ENCODE measurements at regions not wholly inside any gene's neighbourhood (a gene's known extent, or its start where the extent isn't known, plus 50 kb on each side); places are given as distances from the start of the nearest gene placed in this dataset.

DNA sequence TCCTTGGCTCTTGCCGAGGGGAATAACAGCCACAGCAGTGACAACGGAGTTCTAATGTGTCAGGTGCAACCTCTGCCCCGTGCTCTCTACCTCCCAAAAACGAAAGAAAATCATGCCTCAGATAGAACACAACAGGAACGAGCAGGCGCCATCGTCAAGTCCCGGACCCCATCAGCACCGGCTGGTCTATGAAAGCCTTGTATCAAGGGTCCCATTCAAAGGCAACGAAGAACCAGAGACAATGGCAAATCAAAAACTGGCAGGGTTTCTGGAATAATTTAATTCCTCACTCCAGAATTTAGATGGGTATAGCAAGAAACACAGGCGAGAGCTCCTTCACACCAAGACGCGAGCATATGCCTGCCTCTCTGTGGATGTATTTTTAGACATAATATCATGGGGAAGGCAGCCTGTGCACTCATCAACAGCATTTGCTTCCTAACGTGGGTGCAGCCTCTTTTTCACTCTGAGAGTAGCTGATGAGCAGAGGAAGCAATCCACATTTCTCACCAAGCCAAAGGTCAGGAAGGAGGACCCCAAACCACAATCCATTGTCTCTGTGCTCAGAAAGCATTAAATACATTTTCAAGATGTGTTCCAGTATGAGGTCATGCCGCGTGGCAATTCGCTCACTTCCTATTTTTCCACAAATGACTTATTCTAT lies 193.4 kb upstream of the BLID start:
- H3F3A ChIP-seq (ENCODE audit: insufficient read depth, low read length) = no peaks in the 10 kb centered on the region
- TF ChIP-seq EZH2 (optimal IDR thresholded peaks at IDR 0.05; ENCODE audit: low read depth, low read length) (no peak), CTCF (IDR thresholded peaks at IDR 0.05; ENCODE audit: low read length) (no peak), EZH2phosphoT487 (IDR thresholded peaks at IDR 0.05; ENCODE audit: low read length) (no peak)
- H3K9ac ChIP-seq (ENCODE audit: low read length) = no peak overlapping the region
- H3K27ac ChIP-seq (ENCODE audit: low read length) = no peak overlapping the region
- no peak for DNase-seq
- H3K4me1 ChIP-seq (ENCODE audit: low read length) = no peaks in the 10 kb centered on the region
- no peaks in the 10 kb centered on the region for H4K20me1 ChIP-seq (ENCODE audit: insufficient read depth, low read length)
- no peaks in the 10 kb centered on the region for H3K9me2 ChIP-seq (replicated peaks; ENCODE audit: insufficient read depth, low read length)
- H2AFZ ChIP-seq (ENCODE audit: low read length) = no peak overlapping the region
- no peaks in the 10 kb centered on the region for H3K36me3 ChIP-seq (replicated peaks; ENCODE audit: insufficient read depth, low read length)
- H3K79me2 ChIP-seq (ENCODE audit: low read length) = no peaks in the 10 kb centered on the region
- no peak overlapping the region for H3K4me2 ChIP-seq (ENCODE audit: low read depth, low read length)
- no peak overlapping the region for H3K4me3 ChIP-seq (ENCODE audit: low read length)
- no peaks in the 10 kb centered on the region for H3K9me3 ChIP-seq (replicated peaks; ENCODE audit: insufficient read depth, low read length)
- no peaks in the 10 kb centered on the region for H3K27me3 ChIP-seq (replicated peaks; ENCODE audit: insufficient read depth, low read length)

DNA sequence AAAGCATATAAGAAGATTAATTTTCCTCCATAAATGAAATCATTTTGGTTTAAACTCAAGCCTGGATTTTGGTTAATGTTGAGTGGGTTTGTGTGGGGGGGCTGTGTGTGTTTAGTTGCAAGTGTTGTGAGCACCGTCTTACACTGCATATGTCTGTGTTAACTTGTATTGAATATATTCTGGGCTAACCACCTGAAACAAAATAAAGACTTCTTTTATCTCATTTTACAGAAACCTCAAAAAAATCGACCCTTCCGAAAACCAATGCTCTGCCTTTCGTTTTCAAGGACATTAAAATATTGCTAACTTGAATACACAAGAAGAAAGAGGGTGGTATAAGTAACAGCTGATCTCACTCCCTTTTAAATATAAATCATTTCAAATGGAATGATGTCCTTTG lies 192.2 kb upstream of the BLID start:
- Histone ChIP-seq H3F3A (ENCODE audit: insufficient read depth, low read length) (no peaks in the 10 kb centered on the region), H3K4me3 (ENCODE audit: low read length) (no peak overlapping the region), H3K4me1 (ENCODE audit: low read length) (no peaks in the 10 kb centered on the region), H4K20me1 (ENCODE audit: insufficient read depth, low read length) (no peaks in the 10 kb centered on the region), H3K79me2 (ENCODE audit: low read length) (no peaks in the 10 kb centered on the region), H2AFZ (ENCODE audit: low read length) (no peak overlapping the region), H3K9me2 (replicated peaks; ENCODE audit: insufficient read depth, low read length) (no peaks in the 10 kb centered on the region), H3K9ac (ENCODE audit: low read length) (no peak overlapping the region), H3K27ac (ENCODE audit: low read length) (no peak overlapping the region), H3K4me2 (ENCODE audit: low read depth, low read length) (no peak overlapping the region), H3K9me3 (replicated peaks; ENCODE audit: insufficient read depth, low read length) (no peaks in the 10 kb centered on the region), H3K36me3 (replicated peaks; ENCODE audit: insufficient read depth, low read length) (no peaks in the 10 kb centered on the region), H3K27me3 (replicated peaks; ENCODE audit: insufficient read depth, low read length) (no peaks in the 10 kb centered on the region)
- TF ChIP-seq EZH2phosphoT487 (IDR thresholded peaks at IDR 0.05; ENCODE audit: low read length) = no peak
- DNase-seq = no peak

- H3K27me3 ChIP-seq (replicated peaks; ENCODE audit: insufficient read depth, low read length) = no peaks in the 10 kb centered on the region
- H3K4me2 ChIP-seq (ENCODE audit: low read depth, low read length) = no peak overlapping the region
- no peak for TF ChIP-seq EZH2 (optimal IDR thresholded peaks at IDR 0.05; ENCODE audit: low read depth, low read length)
- no peak for TF ChIP-seq EZH2phosphoT487 (IDR thresholded peaks at IDR 0.05; ENCODE audit: low read length)
- TF ChIP-seq CTCF (IDR thresholded peaks at IDR 0.05; ENCODE audit: low read length) = no peak
- H3F3A ChIP-seq (ENCODE audit: insufficient read depth, low read length) = no peaks in the 10 kb centered on the region
- DNase-seq = no peak
- no peaks in the 10 kb centered on the region for H3K9me3 ChIP-seq (replicated peaks; ENCODE audit: insufficient read depth, low read length)
- no peak overlapping the region for H3K9ac ChIP-seq (ENCODE audit: low read length)
- no peaks in the 10 kb centered on the region for H3K9me2 ChIP-seq (replicated peaks; ENCODE audit: insufficient read depth, low read length)
- no peaks in the 10 kb centered on the region for H3K36me3 ChIP-seq (replicated peaks; ENCODE audit: insufficient read depth, low read length)
- no peak overlapping the region for H2AFZ ChIP-seq (ENCODE audit: low read length)
- no peak overlapping the region for H3K4me3 ChIP-seq (ENCODE audit: low read length)
- no peak overlapping the region for H3K27ac ChIP-seq (ENCODE audit: low read length)
- no peaks in the 10 kb centered on the region for H4K20me1 ChIP-seq (ENCODE audit: insufficient read depth, low read length)
- H3K4me1 ChIP-seq (ENCODE audit: low read length) = no peaks in the 10 kb centered on the region
- no peaks in the 10 kb centered on the region for H3K79me2 ChIP-seq (ENCODE audit: low read length)
Measured at GRCh38 chr11:122307476-122308035, 191.5 kb upstream of the BLID start.

DNA sequence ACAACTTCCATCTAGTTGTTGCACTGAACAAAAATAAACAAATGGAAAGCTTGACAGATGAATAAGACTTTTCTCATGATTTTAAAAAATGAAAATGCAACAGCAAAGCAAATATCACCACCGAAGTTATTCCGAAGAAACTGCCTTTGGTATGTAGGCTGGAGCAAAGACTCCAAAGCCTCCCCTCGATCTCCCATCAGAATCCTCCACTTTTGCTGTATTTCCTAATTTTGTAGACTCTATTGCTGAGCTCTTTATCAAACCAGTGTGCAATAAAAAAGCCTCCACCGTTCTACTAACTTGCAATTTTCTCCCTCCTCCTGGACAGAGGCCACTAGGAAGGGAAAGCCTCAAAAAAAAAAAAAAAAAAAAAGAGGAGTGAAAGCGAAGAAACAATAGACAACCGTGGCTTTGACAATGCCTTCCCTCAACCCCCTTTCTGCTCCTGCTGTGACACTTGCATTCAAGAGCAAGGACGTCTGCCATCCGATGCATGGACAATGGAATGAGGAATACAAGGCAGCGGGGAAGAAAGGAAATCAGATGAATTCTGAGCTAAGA lies 190.9 kb upstream of the BLID start:
- H2AFZ ChIP-seq (ENCODE audit: low read length) = no peak overlapping the region
- no peak overlapping the region for H3K9ac ChIP-seq (ENCODE audit: low read length)
- no peak overlapping the region for H3K4me3 ChIP-seq (ENCODE audit: low read length)
- H4K20me1 ChIP-seq (ENCODE audit: insufficient read depth, low read length) = no peaks in the 10 kb centered on the region
- no peak for DNase-seq
- no peaks in the 10 kb centered on the region for H3F3A ChIP-seq (ENCODE audit: insufficient read depth, low read length)
- no peaks in the 10 kb centered on the region for H3K9me3 ChIP-seq (replicated peaks; ENCODE audit: insufficient read depth, low read length)
- TF ChIP-seq EZH2 (optimal IDR thresholded peaks at IDR 0.05; ENCODE audit: low read depth, low read length) = no peak
- no peak for TF ChIP-seq EZH2phosphoT487 (IDR thresholded peaks at IDR 0.05; ENCODE audit: low read length)
- no peak for TF ChIP-seq CTCF (IDR thresholded peaks at IDR 0.05; ENCODE audit: low read length)
- no peak overlapping the region for H3K27ac ChIP-seq (ENCODE audit: low read length)
- H3K79me2 ChIP-seq (ENCODE audit: low read length) = no peaks in the 10 kb centered on the region
- H3K27me3 ChIP-seq (replicated peaks; ENCODE audit: insufficient read depth, low read length) = no peaks in the 10 kb centered on the region
- H3K4me1 ChIP-seq (ENCODE audit: low read length) = no peaks in the 10 kb centered on the region
- H3K9me2 ChIP-seq (replicated peaks; ENCODE audit: insufficient read depth, low read length) = no peaks in the 10 kb centered on the region
- no peaks in the 10 kb centered on the region for H3K36me3 ChIP-seq (replicated peaks; ENCODE audit: insufficient read depth, low read length)
- H3K4me2 ChIP-seq (ENCODE audit: low read depth, low read length) = no peak overlapping the region
